ENCODE measurements at regions not wholly inside any gene's neighbourhood (a gene's known extent, or its start where the extent isn't known, plus 50 kb on each side); places are given as distances from the start of the nearest gene placed in this dataset.

DNA sequence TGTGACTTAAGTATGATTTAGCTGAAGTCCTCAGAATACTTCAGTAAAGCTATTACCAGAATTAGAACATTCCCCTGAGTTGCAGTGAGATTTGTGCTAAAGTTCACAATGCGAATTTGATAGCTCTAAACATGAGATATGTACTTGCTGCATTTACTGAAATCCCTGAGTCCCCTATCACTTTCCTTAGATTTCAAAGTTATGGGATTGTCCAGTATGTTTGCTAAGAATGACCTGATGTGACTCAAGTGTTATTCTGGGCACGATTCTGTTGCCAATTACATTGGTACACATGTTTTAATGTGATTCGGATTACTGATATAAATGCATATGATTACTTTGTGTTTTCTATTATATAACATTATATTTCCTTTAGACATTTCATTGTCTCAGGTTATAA is 91.3 kb upstream of the AMOT start:
- H2AFZ ChIP-seq (ENCODE audit: low read depth, low read length), result no peak overlapping the region
- intact Hi-C loops (cut with micrococcal nuclease) (no loop called here), in situ Hi-C loops (cut with MboI) (no loop called here)
- no peaks in the 10 kb centered on the region for H3K36me3 ChIP-seq (ENCODE audit: control insufficient read depth, insufficient read depth, low read length)
- FAIRE-seq, result no peak
- ChIA-PET POLR2A (no interaction called here), CTCF (ENCODE audit: low intra/inter-chr PET ratio) (no interaction called here)
- H3K9me3 ChIP-seq (replicated peaks; ENCODE audit: control insufficient read depth, insufficient read depth, low read depth, low read length), result no peaks in the 10 kb centered on the region
- no TSS peak for BruUV-seq (replicated peaks)
- H3K27ac ChIP-seq (ENCODE audit: extremely low read depth, low read depth, low read length), result no peak overlapping the region
- no peak overlapping the region for H3K9ac ChIP-seq (ENCODE audit: insufficient read depth in 1 of 2, low read depth in 2 of 2, low read length in 2 of 2)
- ATAC-seq, result no peak
- TF ChIP-seq YY1 (IDR thresholded peaks at IDR 0.05; ENCODE audit: borderline replicate concordance in 1 of 3, control insufficient read depth in 1 of 3, extremely low read depth in 1 of 3, insufficient read depth in 3 of 3, insufficient read length in 1 of 3, insufficient replicate concordance in 2 of 3, low read depth in 1 of 3, low read length in 2 of 3), result no peak
- no peak for TF ChIP-seq NCOA2 (IDR thresholded peaks at IDR 0.05; ENCODE audit: partially characterized antibody in 2 of 2)
- TF ChIP-seq CEBPG (CRISPR knock-in tag; IDR thresholded peaks at IDR 0.05), result no peak
- no peak for TF ChIP-seq CEBPG (tag; conservative IDR thresholded peaks at IDR 0.05 in 1 of 2, IDR thresholded peaks at IDR 0.05 in 1 of 2)
- TF ChIP-seq PYGO2 (tag; IDR thresholded peaks at IDR 0.05), result no peak
- TF ChIP-seq CBX8 (IDR thresholded peaks at IDR 0.05; ENCODE audit: borderline replicate concordance, extremely low read depth, low read depth, low read length, poor library complexity, severe bottlenecking), result no peak
- no peak for TF ChIP-seq MCM3 (IDR thresholded peaks at IDR 0.05)
- TF ChIP-seq SIN3B (IDR thresholded peaks at IDR 0.05; ENCODE audit: low read depth), result no peak
- no peak for TF ChIP-seq CTBP1 (IDR thresholded peaks at IDR 0.05; ENCODE audit: borderline replicate concordance)
- no peak for TF ChIP-seq IRF9 (tag; IDR thresholded peaks at IDR 0.05)
- no peak for TF ChIP-seq NFRKB (IDR thresholded peaks at IDR 0.05; ENCODE audit: low read depth)
- H3K4me2 ChIP-seq (ENCODE audit: insufficient read depth, low read length), result no peak overlapping the region
- no peaks in the 10 kb centered on the region for H3K4me1 ChIP-seq (replicated peaks in 1 of 2; ENCODE audit: control insufficient read depth in 2 of 2, insufficient read depth in 2 of 2, low read length in 2 of 2)
- no peaks in the 10 kb centered on the region for H3K9me1 ChIP-seq (ENCODE audit: control insufficient read depth, insufficient read depth, low read length)
- no peak for DNase-seq (ENCODE audit: extremely low read depth in 1 of 4, low spot score in 3 of 4)
- no peak overlapping the region for H3K4me3 ChIP-seq
- H4K20me1 ChIP-seq (replicated peaks; ENCODE audit: control insufficient read depth, insufficient read depth, low read length), result no peaks in the 10 kb centered on the region
- no peaks in the 10 kb centered on the region for H3K27me3 ChIP-seq (ENCODE audit: control insufficient read depth in 2 of 2, insufficient read depth in 2 of 2, low read length in 2 of 2)
- H3K79me2 ChIP-seq (ENCODE audit: control insufficient read depth, insufficient read depth, low read length), result no peaks in the 10 kb centered on the region
- WGBS (ENCODE audit: insufficient coverage, low coverage, missing lambda C conversion rate), result 0% methylated on average over 3 of the region's 3 CpGs

Data from K562 (cell line).